Hematopoietic multipotent progenitor cell treated with erythropoietin and hydrocortisone succinate and interleukin-3 and kit ligand, for 6 days (in vitro differentiated cells): ENCODE measurements at regions not wholly inside any gene's neighbourhood (a gene's known extent, or its start where the extent isn't known, plus 50 kb on each side); places are given as distances from the start of the nearest gene placed in this dataset.

Experiments used
- DNase-seq: peaks from one replicate; pipeline ENCODE4 v3.0.0-alpha.2; 2015

DNA sequence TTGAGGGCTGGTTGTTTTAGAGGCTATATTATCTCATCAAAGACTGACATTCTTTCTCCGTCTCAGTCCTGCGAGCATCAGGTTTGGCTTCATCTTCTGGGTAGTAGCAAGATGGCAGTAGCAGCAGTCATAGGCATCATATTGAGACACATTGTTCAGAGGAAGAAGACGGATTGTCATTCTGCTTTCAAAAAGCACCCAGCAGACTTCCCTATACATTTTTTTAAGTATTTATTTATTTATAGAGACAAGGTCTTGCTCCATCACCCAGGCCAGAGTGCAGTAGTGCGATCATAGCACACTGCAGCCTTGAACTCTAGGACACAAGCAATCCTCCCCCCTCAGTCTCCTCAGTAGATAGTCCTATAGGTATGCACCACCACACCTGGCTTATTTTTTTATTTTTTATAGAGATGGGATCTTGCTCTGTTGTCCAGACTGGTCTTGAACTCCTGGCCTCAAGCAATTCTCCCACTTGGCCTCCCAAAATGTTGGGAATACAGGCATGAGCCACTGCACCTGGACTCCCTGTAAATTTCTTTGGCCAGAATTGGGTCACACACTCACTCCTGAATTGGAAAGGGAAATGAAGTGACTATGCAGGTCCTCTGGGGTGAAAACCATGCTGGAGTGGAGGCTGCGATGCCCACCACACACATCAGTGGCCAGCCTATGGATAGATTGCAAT, 125.4 kb downstream of the SLC38A6 start:
- DNase-seq, result no peak

DNA sequence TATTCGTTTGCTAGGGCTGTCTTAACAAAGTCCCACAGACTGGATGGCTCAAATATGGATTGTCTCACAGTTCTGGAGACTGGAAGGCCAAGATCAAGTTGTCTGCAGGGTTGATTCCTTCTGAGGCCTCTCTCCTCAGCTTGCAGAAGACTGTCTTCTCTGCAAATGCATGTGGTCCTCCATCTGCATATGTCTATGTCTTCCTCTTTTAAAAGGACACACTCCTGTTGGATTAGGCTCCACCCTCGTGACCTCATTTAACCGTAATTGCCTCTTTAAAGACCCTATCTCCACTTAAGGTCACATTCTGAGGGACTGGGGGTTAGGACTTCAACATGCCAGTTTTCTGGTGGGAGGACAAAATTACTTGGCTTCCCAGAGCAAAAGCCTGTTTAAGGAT, 123.3 kb downstream of the SLC38A6 start:
- no peak for DNase-seq

DNA sequence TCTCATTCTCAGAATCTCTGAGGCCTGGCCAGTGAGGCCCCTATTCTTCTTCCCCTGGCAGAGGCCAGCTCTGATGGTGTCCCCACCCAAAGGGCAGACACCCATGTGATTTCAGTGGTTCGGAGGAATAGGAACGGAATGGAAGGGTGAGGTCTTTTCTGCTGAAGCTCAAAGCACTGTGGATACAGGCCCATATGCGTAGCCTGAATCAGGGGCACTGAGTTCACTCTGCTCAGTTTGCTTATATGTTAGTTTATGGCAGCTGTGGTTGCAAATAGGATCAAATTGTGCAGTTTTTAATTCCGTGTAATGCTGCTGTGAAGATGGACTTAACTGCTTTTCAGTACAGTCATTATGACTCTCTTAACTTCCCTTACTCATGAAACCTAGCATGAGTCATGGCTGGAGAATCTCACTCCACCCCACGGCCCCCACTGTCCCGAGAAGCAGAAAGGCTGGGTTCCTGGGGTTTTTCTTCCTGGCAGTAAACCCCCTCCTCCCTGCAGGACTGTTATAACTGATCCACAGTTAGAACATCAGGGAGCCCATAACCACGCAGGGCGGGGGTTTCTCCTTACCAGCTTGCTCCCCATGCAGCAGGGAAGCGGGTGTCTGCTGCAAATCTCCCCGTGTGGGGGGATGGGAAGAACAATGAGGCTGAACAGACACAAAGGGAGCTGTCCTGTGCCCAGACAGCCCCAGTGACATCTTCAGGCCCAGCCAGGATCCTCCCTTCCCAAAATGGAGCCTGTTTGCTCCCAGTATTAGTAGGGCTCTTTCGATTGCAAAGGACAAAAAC, 122.7 kb downstream of the SLC38A6 start:
- DNase-seq, result peak; percentile 16

DNA sequence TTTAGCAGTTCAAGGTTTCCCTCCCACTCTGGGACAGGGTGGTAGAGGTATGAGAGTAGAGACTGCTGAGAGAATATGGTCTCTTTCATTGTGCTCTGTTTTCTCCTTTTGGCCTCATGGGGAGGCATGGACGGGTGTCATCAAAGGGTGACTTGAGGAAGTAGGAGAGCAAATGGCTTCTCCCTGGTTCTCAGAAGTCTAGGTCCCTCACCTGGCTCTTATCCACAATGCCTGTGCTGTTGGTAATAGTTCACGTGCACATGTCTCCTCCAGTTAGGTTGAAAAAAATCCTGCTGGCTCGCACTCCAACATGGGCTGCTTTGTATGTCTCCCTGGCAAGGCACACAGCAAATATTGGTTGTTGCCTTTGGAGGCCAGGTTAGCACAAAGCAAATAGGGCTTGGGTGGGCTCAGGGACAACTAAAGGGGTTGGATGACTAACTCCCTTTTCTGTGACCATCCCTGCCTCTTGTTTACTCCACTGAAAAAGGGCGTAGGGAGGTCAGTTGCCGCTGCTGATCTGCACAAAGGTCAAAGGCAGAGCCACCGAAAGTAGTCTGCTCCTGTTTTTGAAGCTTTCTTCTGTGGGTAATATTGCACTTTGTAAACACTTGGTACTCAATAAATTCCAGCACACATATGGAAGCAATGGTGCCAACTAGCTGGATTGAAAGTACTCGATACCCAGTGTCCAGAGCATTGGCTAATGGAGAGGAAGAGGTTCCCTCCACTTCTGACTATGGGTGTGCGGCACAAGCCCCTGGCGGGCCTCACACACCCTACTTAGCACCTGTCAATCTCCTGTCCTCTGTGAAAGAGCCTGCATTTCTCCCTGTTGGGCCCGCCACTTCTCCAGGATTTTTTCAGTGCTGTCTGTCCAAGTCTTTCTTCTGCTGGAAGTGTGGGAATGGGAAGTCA, 121.8 kb downstream of the SLC38A6 start:
- DNase-seq, result no peak
